ENCODE measurements at regions not wholly inside any gene's neighbourhood (a gene's known extent, or its start where the extent isn't known, plus 50 kb on each side); places are given as distances from the start of the nearest gene placed in this dataset.

GRCh38 chr10:128687927-128688549 lies 561.8 kb upstream of the MKI67 start:
- no peak for TF ChIP-seq CBX2 (IDR thresholded peaks at IDR 0.05; ENCODE audit: insufficient read depth, low read length, poor library complexity, severe bottlenecking)
- TF ChIP-seq FOXA3 (CRISPR knock-in tag; conservative IDR thresholded peaks at IDR 0.05 in 1 of 2, IDR thresholded peaks at IDR 0.05 in 1 of 2): no peak
- no peak for TF ChIP-seq ETV5 (CRISPR knock-in tag; IDR thresholded peaks at IDR 0.05; ENCODE audit: low read depth)
- TF ChIP-seq ZBTB43 (CRISPR knock-in tag; IDR thresholded peaks at IDR 0.05): no peak
- TF ChIP-seq GATA2 (CRISPR knock-in tag; IDR thresholded peaks at IDR 0.05): no peak
- peak; percentile 52; the same call in 1 of the 2 replicates for TF ChIP-seq EGR1 (conservative IDR thresholded peaks at IDR 0.05)
- no peak for TF ChIP-seq ZNF274 (IDR thresholded peaks at IDR 0.05; ENCODE audit: borderline replicate concordance, low read depth, low read length)
- no peak for TF ChIP-seq ZFP36 (IDR thresholded peaks at IDR 0.05; ENCODE audit: low read depth, low read length, partially characterized antibody)
- TF ChIP-seq E2F1 (CRISPR knock-in tag; IDR thresholded peaks at IDR 0.05): no peak

Measured in K562 (cell line).